Kasumi-1 (cell line): ENCODE measurements at regions not wholly inside any gene's neighbourhood (a gene's known extent, or its start where the extent isn't known, plus 50 kb on each side); places are given as distances from the start of the nearest gene placed in this dataset.

ENCODE experiments used
- DNase-seq, 2 experiments: peaks; one replicate each; lab custom pipeline; 2025; lab: John Stamatoyannopoulos, UW

DNA sequence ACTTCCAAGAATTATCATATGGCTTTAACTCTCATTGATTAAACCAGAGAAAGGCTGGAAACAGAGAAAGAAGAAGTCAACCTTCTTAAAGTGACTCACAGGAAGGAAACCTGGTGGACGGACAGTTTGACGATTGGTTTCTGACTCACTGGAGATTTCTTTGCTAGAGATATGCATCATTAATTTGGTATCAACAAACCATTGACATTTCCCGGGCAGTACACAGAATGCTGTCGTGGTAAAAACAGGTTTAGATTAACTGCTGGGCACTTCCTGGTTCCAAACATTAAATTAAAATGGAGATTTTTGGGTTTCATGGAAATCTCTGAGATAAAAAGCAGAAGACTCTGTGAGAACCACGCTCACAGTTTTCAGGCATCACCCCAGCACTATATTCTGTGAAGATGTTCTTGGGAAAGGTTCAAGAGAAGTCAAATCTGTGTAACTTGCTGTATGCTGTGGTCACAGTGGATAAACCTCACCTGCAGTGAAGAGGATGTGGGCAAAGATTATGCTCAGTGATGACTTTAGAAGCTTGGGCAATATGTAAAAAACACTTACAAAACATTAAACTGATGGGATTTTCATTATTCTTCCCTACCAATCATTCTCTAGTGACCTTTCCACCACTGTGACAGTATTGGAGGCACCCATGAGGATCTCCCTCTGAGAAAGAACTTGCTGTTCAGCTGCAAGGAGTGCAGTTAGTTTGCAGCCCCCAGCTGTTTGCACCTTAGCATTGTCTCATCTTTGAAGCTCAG is 61.1 kb upstream of the CD44 start:
- DNase-seq = peak; percentile 76 to 85

DNA sequence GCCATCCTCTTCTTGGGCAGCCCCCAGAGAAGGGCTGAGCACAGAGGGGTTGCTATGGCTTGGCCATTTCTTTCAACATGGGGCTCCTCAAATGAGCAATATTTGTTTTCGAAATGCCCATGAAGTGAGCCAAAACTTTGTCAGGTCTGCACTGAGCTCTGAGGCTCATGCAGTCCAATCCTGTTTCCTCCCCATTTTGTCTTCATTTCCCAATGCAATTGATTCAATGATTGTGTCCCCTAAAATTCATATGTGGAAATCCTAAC is 60.6 kb upstream of the CD44 start:
- DNase-seq = no peak

DNA sequence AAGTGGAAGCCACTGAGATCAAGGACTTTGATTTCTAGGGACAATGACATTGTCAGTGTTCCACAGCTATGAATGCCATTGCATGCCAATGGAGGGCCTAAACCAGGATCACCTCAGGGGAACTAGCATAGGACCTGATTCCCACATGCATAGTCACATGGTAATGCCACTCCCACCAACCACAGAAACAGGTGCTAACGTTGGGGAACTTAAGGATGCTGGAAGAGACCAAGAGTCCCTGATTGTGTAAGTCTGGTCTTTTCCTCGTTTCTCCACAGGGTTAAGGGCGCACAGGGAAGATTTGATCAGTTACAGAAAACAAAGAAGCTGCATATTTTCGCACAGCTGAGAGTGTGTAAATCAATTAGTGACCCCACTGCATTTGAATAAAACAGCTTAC is 59.4 kb upstream of the CD44 start:
- no peak for DNase-seq

- peak; percentile 98 for DNase-seq
These were observed 56.4 kb upstream of the CD44 start for GRCh38 chr11:35082321-35083180.

GRCh38 chr11:35083181-35083430 is 55.9 kb upstream of the CD44 start:
- no peak for DNase-seq

- DNase-seq = peak; percentile 82
These were observed 55.3 kb upstream of the CD44 start for GRCh38 chr11:35083431-35084238.

DNA sequence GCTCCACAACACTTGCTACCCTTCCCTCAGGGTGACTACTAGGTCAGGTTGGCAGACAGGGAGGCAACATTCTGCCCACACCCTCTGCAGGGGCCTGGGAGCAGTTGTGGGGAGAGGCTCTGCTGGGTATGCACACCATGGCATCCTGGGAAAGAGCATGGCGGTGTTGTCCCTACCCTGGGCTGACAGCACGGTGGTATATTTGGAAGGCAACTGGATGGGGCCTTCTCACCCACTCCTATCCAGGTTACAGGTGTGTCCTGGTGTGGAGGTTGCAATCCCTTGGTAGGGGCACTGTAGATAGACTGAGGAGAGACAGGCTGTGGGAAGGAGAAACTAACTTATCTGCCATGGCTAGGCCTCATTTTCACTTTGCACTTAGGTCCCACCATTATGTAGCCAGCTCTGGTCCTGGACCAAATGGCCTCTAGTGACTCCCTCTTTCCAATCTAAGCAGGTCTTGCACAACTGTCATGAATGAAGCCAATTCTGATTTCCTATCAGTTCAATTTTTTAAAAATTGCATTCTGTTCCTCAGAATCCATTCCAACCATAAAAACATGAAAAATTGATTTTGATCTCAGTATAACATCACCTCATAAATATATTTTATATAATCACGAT is 54.0 kb upstream of the CD44 start:
- DNase-seq = no peak

DNA sequence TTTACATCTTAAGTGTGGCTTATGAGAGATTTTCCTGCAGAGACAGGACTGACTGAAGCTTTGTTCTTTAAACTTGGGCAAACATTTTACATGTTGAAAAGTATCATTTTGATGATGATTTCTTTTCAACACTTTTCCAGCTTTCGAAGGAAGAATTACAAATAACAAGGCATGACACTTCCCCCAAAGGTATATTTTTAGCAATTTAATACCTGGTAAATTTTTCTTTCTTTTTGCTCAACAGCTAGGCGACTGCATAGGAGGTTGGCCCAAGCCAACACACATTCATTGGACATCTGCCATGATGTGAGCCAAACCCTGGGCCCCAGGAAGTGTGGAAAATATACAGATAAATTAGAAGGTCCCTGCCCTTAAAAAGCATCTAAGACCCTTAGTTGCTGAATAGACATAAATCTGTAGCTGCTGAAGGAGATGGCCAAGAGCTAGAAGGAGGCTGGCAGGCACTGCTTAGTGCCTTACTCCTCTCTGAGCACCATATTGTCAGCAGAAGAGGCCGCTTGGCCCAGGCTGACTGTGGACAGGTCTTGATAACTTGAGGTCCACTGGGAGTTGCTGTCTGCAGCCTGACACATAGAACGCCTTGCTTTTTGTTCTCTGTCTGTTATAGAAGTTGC is 53.3 kb upstream of the CD44 start:
- DNase-seq = no peak

DNA sequence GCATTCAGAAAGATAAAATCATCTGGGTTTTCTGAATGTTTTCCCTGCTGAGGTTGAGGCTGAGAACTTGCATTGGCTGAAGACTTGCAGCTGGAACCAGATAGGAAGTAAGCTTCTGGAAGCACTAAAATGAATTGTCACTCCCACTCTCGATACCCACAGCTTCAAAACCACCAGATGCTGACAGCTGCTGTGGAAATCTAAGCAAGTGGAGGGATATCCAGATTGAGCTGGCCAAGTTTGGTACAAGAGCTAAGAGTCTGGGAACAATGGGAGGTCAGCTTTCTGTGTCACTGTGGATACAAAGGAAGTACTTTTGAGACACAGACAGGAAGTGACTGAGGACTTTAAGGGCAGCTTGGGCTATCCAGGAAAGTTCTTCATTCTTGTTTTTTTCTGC is 51.3 kb upstream of the CD44 start:
- peak; percentile 44 to 68 for DNase-seq

DNA sequence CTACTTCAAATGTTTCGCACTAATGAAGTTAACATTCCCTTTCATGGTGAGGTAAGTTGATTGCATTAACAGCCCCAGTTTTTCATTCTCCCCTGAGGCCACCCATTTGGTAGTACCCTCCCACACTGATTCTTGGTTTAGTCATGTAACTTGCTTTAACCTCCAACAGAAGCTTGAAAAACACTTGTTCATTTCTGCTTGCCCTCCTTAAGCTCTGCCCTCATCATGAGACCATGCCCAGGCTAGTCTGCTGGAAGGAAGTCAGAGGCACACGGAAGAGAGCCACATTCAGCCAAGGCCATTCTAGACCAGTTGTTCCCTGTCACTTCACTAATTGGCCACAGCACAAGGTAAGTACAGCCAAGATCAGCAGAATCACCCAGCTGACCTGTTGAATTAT is 50.7 kb upstream of the CD44 start:
- DNase-seq = no peak

DNA sequence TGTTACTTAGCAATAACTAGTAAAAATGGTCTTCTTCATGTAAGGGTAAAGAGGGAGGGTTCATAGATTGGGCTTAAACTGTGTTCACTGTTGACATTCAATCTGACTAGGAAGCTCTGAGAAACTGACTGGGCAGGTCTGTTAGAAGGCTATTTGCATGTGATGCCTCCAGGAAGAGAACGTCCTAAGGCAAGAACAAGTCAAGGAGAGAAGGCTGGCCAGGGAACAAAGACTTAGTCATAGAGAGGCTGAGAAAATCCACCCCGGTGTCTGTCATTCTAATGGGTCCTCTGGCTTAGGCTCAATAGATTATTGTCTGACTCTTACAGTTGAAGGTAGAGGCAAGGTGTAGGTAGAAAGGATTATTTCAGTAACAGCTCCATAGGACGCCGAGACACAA is 50.3 kb upstream of the CD44 start:
- DNase-seq = no peak
